GM04503 (cell line): ENCODE measurements at regions not wholly inside any gene's neighbourhood (a gene's known extent, or its start where the extent isn't known, plus 50 kb on each side); places are given as distances from the start of the nearest gene placed in this dataset.
"Not testable (repeated sequence)": the region's sequence is repeated elsewhere in the genome, so short reads cannot be mapped to it uniquely, and the experiment has no call there.

Experiments
- DNase-seq: peaks from one replicate; pipeline ENCODE4 v3.0.0-alpha.2; 2012; ENCODE audit warnings: low read depth

DNA sequence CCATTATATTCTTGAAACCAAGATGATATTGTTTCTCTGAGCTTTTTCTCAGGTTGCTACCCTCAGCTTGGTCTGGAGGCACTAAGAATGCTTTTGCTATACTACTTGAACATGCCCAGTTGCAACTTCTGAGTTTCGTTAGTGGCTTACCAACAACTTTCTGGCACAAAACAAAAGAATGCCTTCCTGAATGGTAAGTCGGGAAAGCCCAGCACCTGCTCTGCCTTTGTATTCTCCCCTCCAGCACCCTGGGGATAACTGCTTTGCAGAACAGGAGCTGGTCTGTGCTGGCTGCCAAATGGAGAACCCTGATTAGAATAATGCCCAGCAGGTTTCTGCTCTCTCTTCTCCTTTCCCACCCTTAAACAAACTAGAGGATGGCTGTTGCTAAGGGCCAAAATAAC, 149.3 kb downstream of the TGFB2 start:
- DNase-seq = no peak

DNA sequence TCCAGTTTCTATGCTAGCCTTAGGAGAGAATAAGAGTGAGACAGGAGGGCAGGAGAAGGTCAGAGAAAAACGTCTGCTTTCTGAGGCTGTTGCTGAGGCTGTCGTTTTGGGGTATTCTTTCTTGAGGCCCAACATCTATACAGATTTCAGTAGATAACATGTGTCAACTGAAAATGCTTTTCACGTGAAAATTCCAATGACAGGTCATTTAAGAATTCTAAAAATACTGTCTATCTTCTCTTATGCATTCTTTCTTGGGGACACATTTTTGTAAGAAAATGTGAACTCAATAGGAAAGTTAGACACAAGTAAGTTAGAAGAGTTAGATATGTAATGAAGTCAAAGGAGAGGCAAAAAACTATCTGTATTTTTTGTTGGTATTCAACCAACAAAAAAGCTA, 150.8 kb downstream of the TGFB2 start:
- no peak for DNase-seq

DNA sequence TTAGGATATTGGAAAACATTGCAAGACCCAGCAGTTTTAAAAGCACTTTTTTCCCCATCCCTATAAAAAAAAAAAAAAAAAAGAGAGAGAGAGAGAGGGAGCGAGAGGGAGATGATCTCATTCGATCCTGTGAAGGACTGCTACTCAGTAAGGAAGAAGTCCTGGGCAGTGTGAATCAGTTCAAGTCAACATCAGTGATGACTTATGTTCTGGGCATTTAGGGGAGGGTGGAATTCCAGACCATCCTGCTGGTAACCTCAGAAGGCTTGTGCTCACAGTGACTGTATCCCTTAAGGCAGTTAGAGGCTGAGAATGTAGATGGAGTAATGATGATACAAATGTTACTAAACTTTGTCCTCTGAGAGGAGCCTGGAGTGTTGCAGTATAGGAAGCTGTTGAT, 151.4 kb downstream of the TGFB2 start:
- DNase-seq = peak; percentile 100

DNA sequence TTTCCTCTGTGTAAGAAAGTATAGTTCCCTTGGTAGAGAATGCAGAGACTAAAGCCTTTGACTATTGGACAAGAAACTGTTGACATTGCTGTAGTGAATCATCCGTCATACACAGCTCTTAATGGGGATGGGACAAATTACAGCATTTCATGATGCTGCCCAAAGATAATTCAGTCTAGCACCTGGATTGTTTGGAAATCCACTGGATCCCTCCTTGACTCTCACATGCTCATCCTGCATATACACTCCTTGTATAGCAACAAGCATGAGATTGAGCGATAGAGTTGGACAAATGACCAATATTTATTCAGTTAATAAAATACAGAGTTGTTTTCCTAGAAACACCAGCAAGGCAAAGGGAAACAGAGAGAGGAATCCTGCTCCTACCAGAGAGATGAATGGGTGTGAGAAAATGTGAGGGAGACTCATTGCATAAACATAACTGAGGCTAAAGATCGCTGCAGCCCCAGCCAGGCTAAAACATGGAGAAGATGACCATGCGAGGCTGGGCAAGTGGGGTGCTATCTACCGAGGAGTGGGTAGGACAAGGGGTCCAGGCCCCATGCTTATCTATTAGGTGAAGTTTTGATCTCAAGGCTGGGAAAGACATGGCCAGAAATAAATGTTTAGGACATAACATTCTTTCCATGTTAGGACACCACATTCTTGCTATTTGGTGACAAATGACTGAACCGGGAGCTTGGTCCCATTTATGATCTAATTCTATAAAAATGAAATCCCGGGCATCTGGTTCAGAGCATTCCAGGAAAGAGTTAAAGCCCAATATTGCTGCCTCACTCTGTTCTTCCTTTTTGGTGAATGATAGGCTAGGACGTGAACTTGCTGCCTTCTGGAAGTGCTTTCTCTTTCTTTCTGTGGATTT, 153.2 kb downstream of the TGFB2 start:
- DNase-seq = no peak

DNA sequence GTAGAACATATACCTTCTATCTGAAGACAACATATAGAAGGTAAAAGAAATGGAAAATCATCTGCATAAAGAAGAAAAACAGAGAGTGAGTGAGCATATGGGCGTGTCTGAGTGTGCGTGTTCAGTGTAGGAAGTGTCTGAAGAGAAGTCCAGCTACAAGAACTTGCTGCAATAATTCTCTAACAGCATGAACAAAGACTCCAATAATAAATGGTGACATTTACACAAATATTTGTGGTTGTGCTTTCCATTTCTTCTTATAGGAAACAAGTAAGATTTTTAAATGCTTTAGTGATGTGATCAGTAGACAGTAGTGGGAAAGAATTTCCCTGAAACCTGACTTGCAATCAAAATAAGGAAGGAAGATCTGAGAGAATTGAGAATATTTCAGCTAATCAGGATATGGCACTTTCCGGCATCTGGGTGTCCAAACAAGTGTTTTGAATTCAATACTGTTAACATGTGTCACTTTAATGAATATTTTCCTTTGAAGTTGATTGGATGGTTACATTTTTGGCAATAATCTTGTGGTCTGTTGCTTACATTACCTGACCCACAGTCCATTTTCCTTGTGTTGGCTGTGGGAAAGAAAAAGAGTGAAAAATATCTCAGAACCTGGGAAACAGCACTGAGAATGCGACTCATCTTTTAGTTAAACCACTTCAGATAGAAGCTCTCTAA, 154.0 kb downstream of the TGFB2 start:
- peak; percentile 91 for DNase-seq

DNA sequence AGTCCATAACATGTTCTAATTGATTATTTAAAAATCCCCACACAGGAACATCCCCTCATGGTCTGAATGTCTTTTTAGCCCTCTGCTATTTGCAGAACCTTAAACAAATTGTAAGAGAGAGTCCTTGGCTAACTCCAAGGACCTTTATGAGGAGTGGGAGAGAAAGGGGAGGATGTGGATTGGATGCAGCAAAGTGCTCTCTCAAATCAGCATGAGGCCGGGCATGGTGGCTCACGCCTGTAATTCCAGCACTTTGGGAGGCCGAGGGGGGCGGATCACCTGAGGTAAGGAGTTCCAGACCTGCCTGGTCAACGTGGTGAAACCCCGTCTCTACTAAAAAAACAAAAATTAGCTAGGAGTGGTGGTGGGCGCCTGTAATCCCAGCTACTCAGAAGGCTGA, 154.8 kb downstream of the TGFB2 start:
- no peak for DNase-seq

DNA sequence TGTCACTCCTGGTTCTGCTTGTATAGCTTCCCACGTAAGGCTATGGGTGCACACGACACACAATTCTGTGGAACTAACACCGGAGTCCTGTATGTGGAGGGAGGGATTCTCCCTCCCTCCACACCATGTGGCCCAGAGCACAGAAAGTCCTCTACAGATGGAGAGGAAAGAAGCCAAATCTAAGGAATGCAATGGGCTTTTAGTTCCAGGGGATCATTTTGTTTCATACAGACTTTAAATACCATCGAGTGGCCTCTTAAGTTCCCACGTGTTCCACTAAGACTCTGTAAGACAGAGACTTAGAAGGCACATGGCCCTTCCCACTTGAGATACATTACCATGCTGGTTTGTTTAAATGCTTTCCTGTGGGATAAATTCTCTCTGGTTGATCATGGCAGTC, 156.0 kb downstream of the TGFB2 start:
- DNase-seq = no peak

DNA sequence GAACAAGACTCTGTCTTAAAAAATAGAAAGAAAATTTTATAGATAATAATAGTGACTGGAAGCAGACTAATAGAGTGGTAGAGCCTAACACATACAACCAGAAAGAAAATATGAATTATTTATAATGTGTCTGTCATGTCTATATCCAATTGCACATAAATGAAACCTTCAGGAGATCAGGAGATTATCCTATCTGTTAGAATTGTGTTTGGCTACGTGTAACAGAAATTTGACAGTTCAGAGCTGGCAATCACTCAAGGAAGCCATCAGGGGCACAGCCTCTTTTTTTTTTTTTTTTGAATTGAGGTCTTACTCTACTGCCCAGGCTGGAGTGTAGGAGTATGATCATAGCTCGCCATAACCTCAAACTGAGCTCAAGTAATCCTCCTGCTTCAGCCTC, 157.2 kb downstream of the TGFB2 start:
- DNase-seq = no peak

DNA sequence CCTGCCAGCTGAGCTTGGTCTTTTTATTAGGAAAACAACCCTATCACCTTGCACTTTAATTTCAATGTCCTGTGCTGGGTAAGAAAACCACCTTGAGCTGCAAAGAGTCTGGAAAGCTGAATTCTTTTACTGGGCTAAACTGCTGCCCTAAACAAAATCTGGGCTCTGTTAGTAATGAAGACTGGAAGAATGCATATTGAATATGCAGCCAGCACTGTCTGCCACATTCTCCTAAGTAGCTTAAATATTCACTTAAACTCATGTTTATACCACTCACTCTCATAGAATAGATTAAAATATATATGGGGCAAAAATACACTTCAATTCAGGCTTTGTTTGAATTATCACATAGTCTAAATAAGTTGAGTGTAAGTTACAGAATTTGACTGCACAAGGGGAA, 158.0 kb downstream of the TGFB2 start:
- no peak for DNase-seq

GRCh38 chr1:218507355-218508002, 162.3 kb downstream of the TGFB2 start:
- DNase-seq = no peak

- DNase-seq = no peak
Measured at GRCh38 chr1:218510153-218510772, 165.1 kb downstream of the TGFB2 start.

DNA sequence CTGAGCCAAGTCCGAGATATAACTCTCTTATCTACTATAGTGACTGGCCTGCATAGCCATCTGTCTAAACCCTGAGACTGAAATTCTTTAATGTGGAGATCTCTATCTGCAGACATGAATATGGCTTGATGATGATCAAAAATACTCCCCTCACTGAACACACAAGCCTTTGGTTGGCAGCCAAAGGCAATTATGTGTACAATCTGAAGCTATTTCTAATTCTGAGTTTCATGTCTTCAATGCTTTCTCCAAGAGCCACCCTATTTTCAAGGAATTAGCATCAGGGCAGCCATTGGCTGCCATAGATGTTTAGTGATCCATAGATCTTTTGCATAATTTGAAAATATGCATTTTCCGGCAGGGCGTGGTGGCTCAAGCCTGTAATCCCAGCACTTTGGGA, 168.2 kb downstream of the TGFB2 start:
- no peak for DNase-seq

DNA sequence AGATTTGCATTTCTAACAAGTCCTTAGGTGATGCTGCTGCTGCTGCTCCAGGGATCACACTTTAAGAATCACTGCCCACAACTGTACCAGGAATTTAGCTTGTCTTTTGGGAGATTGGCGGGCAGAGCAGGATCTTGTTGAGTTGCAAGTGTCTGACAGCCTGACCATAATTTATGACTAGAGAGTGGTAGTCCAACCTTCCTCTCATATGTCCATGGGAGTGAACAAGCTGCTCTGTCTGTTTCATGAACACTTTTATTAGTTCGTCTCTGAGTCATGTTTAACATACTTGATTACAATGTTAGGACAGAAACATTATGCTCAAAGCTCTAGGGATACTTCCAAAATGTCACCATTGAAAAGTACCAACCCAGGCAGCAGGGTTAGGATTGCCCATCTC, 169.6 kb downstream of the TGFB2 start:
- DNase-seq = no peak

DNA sequence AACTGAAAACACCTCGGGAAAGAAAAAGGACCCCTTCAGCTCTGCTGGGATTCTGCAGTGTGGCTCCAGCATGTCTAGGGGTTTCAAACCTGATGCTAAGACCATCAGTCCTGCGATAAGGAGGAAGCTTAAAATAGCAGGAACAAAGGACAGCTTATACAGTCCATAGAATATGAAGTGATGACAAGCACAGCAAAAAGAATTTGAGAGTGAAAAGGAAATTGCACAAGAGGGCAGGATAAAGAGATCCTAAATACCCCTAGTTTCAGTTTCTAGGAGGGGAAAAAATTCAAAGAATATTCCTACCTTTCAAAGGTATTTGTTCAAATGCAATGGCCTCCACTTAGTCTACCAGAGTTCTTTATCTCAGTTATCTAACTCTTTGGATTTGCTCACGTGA, 171.4 kb downstream of the TGFB2 start:
- no peak for DNase-seq

- no peak for DNase-seq
Measured at GRCh38 chr1:218517459-218517858, 172.3 kb downstream of the TGFB2 start.

GRCh38 chr1:218518216-218518740, 173.1 kb downstream of the TGFB2 start:
- no peak for DNase-seq

- not testable (repeated sequence) for DNase-seq
Measured at GRCh38 chr1:218520646-218521045, 175.5 kb downstream of the TGFB2 start.

DNA sequence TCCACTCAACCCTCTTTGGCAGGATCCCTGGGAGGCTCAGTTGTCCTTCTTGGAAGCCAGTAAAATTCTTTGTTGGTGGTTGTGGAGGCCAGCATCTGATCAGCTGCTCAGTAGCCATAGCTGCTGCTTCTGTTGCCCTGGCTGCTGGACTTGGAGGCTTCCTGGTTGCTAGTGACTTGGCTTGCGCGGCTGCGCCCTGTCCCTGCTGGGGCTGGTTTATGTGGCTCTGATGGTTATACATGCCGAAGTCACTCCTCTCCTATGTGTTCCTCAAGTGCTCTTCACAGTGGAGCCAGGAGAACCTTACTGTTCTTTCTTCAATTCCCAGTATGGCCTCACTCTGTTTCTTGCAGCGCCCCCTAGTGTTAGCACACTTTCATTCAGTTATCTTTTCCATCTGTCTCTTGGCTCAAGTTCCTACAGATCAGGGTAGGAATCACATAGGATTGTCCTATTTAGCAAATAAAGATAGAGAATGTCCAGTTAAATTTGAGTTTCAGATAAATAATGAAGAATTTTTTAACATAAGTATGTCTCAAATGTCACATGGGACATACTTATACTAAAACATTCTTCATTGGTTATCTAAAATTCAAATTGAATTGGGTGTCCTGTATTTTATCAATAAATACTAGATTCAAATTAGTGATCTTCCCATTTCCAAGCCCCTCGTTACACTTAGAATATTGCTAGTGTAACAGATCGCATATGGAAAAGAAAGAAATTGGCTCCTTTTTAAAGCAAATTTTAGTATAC, 176.5 kb downstream of the TGFB2 start:
- DNase-seq = no peak

GRCh38 chr1:218524526-218524925, 179.4 kb downstream of the TGFB2 start:
- no peak for DNase-seq

DNA sequence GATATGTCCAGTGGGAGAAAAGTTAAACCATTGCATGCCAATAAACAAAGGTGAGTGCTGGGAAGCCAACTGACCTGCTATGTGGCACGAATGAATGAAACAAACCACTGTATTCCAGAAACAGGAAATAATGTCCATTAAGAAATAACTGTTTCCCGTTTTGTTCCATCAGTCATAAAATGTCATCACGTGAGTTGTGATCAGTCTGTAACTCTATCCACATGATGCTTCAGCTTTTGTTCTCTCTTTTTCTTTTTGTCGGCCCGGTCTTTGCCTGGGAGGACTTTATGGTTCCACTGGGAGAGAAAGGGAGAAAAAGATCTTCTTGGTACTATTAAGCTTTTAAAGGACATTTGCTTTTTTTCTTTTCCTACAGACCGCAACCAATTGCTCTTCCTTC, 179.9 kb downstream of the TGFB2 start:
- no peak for DNase-seq

DNA sequence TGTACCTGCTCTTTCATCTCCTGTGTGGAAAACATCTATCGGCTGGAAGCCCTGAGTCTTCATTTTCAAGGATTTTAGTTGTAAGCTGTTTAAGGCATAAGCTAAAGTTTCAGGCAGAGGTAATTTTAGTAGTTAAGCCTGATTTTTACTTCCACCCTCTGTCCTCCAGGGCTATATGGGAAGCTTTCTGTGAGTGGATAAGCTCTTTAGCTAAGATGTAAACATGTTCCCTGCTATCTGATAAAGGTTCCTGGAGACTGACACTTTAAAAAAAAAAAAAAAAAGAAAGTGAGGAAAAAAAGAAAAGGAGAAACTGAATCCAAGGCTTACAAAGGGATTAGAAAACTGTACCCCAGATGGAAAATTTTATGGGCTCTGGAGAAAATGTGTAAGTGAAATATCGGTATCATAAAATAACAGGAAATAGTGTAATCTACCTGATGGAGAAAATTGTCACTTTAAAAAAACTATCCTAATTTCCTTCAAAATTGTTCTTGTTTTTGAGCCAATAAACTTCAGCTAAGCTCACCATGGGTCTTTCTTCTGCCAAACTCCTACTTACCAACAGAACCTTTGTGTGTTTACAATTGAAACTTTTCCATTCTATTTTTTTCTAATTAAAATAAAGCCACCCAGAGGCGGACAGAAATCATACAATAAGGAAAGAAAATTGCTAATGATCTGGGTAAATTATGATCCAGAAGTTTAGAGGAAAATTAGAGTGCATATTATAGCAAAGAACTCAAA, 180.5 kb downstream of the TGFB2 start:
- DNase-seq = no peak
